ENCODE measurements at regions not wholly inside any gene's neighbourhood (a gene's known extent, or its start where the extent isn't known, plus 50 kb on each side); places are given as distances from the start of the nearest gene placed in this dataset.
A peak's percentile ranks its signal among the peaks of the same experiment; 100 is the strongest.
"Not testable (repeated sequence)": the region's sequence is repeated elsewhere in the genome, so short reads cannot be mapped to it uniquely, and the experiment has no call there.

DNA sequence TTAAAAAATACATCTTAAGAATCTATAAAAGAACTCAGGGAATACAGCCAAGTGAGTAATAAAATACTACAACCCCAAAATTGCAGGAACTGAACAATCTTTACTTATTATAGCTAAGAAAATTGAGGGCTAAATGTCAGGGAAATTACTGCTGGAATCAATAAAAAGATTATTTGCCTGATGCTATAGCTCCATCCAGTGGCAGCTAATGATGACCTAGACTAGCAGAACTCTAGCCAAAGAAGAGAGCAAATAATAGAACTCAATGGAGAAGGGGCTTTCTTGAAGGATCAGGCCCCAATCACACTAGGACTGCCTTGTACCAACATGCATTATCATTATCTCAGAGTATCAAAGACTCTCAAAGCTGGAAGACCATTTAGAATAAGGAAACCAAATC, 85.0 kb upstream of the FAM241A start:
- no peak for TF ChIP-seq GATA1 (IDR thresholded peaks at IDR 0.05; ENCODE audit: low read depth, low read length)
- TF ChIP-seq POLR2A (IDR thresholded peaks at IDR 0.05; ENCODE audit: low read length), result no peak
- DNase-seq, result peak; percentile 9 to 31

DNA sequence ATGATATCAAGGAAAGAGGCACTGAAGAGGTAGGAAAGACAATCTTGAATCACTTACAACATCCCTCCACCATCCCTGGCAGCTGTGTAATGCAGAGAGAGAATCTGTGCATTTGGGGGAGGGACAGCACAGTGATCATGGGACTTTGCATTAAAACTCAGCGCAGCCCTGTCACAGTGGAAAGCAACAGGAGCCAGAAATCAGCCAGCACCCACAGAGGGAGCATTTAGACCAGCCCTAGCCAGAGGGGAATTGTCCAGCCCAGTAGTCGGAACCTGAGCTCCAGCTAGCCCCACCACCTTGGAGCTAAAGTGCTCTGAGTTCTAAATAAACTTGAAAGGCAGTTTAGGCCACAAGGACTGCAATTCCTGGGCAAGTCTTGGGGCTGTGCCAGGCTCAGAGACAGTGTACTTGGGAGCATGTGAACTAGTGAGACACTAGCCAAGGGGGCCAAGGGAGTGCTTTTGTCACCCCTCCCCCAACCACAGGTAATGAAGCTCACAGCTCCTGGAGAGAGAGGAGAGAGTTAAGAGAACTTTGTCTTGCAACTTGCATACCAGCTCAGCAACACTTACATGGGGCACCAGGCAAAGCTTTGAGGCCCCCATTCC, 83.9 kb upstream of the FAM241A start:
- TF ChIP-seq GATA1 (IDR thresholded peaks at IDR 0.05; ENCODE audit: low read depth, low read length) (no peak), POLR2A (IDR thresholded peaks at IDR 0.05; ENCODE audit: low read length) (no peak)
- DNase-seq, result no peak

DNA sequence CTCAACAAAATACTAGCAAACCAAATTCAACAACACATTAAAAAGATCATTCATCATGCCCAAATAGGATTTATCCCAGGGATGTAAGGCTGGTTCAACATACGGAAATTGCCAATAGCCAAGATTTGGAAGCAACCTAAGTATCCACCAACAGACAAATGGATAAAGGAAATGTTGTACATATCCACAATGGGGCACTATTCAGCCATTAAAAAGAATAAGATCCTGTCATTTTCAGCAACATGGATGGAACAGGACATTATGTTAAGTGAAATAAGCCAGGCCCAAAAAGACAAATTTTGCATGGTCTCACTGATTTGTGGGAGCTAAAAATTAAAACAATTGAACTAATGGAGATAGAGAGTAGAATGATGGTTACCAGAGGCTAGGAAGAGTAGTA, 82.0 kb upstream of the FAM241A start:
- DNase-seq, result no peak

DNA sequence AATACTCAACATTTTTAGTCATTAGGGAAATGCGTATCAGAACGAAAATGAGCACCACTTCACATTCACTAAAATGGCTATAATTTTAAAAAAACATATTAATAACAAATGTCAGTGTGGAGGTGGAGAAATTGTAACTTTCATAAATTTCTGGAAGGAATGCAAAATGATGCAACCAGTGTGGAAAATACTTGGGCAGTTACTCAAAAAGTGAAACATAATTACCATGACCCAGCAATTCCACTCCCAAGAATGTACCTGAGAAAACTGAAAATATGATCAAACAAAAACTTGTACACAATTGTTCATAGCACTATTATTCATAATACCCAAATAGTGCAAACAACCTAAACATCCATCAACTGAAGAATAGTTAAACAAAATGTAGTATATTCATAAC, 76.1 kb upstream of the FAM241A start:
- DNase-seq, result no peak
- TF ChIP-seq GATA1 (IDR thresholded peaks at IDR 0.05; ENCODE audit: low read depth, low read length) (no peak), POLR2A (IDR thresholded peaks at IDR 0.05; ENCODE audit: low read length) (no peak)

More for the DNA sequence above, 82.0 kb upstream of the FAM241A start:
- no peak for TF ChIP-seq POLR2A (IDR thresholded peaks at IDR 0.05; ENCODE audit: low read length)
- no peak for TF ChIP-seq GATA1 (IDR thresholded peaks at IDR 0.05; ENCODE audit: low read depth, low read length)

- DNase-seq, result no peak
- no peak for TF ChIP-seq GATA1 (IDR thresholded peaks at IDR 0.05; ENCODE audit: low read depth, low read length)
- no peak for TF ChIP-seq POLR2A (IDR thresholded peaks at IDR 0.05; ENCODE audit: low read length)
These were observed 72.1 kb upstream of the FAM241A start for GRCh38 chr4:112073181-112073580.

GRCh38 chr4:112075129-112075753, 70.0 kb upstream of the FAM241A start:
- TF ChIP-seq GATA1 (IDR thresholded peaks at IDR 0.05; ENCODE audit: low read depth, low read length) (no peak), POLR2A (IDR thresholded peaks at IDR 0.05; ENCODE audit: low read length) (no peak)
- DNase-seq, result peak; percentile 37 to 55

DNA sequence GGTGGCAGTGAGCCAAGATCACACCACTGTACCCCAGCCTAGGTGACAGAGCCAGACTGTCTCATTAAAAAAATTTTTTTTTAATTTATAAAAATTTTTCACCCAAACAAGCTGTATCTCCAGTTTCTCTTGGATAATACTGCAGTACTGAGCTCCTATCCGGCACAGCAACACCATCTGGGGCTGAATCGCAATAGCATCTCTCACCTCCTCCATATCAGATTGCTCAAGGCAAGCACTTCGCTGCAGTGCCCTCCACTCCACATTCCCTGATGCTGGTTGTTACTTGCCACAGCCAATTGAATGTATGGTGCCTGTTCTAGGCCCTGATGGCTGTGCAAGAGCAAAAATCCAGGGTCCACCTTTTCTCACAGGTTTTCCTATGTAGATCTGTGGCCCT, 69.3 kb upstream of the FAM241A start:
- no peak for DNase-seq
- TF ChIP-seq POLR2A (IDR thresholded peaks at IDR 0.05; ENCODE audit: low read length), result no peak
- TF ChIP-seq GATA1 (IDR thresholded peaks at IDR 0.05; ENCODE audit: low read depth, low read length), result no peak

DNA sequence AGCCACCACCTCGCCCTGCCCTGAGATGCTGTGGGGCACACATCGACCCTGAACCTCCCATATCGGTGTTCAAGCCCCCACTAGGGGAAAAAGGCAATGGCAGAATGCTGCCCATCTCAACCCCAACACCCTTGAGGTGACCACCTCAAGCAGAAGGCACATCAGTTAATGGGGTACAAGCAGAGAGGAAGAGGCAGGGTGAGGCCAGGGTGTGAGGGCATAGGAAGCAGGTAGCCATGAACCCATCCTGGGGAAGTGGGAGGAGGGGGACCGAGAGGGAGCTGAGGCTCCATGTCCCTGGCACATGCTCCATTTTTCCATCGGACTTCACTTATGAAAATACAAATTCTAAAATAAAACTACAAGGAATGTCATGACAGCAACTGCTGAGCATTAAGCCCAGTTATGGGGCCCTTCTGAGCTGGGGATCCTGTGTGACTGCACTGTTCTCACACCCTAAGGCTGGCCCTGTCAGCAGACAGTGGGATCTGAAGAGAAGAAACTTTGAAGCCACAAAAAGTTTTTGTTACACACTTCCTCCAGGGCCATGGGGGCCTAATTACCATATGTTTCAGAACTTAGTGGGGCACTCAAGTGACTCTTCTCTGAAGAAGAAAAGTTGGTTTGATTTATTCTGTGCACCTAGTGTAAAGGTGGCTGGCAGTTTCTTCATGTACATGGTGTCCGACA, 68.2 kb upstream of the FAM241A start:
- no peak for DNase-seq
- TF ChIP-seq GATA1 (IDR thresholded peaks at IDR 0.05; ENCODE audit: low read depth, low read length) (no peak), POLR2A (IDR thresholded peaks at IDR 0.05; ENCODE audit: low read length) (no peak)

DNA sequence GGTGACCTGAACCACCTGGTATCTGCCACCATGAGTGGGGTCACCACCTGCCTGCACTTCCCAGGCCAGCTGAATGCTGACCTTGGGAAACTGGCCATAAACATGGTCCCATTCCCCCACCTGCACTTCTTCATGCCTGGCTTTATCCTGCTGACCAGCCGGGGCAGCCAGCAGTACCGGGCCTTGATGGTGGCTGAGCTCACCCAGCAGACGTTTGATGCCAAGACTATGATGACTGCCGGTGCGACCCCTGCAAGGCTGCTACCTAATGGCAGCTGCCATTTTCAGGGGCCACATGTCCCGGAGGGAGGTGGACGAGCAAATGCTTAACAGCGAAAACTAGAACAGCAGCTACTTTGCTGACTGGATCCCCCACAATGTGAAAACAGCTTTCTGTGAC, 67.5 kb upstream of the FAM241A start:
- no peak for DNase-seq
- no peak for TF ChIP-seq POLR2A (IDR thresholded peaks at IDR 0.05; ENCODE audit: low read length)
- no peak for TF ChIP-seq GATA1 (IDR thresholded peaks at IDR 0.05; ENCODE audit: low read depth, low read length)

GRCh38 chr4:112082954-112083586, 62.2 kb upstream of the FAM241A start:
- no peak for TF ChIP-seq GATA1 (IDR thresholded peaks at IDR 0.05; ENCODE audit: low read depth, low read length)
- no peak for TF ChIP-seq POLR2A (IDR thresholded peaks at IDR 0.05; ENCODE audit: low read length)

DNA sequence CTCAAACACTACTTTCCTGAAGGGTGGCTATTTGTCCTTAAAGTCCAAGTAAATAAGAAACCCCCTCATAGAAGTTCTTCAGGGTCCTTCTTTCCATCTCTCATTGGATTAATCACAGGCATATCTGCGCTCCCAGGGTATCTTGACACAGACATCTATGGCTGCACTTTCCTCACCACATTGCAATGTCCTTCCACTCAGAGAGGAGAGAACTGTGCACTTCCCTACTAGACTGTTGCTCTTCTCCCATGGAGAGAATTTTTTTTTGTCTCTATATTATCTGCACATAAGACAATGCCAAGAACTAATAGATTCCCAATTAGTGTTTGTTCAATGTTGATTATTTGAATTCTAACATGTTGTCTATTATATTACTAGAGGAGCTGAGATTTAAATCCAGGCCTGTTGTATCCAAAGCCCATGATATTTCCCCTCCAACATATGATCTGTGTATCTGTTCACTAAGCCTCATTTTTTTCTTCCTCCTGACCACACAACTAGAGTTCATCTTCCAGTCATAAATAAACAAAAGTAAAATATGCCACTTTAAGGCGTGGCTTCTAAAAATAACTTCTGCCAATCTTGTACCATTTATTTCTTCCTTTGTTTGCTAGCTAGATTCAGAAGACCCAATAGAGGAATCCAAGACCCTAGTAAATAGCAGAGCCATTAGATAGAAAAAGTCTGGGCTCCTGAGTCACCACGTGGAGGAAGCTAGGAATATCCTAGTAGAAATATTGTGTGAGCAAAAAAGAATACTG, 61.5 kb upstream of the FAM241A start:
- no peak for TF ChIP-seq GATA1 (IDR thresholded peaks at IDR 0.05; ENCODE audit: low read depth, low read length)
- TF ChIP-seq POLR2A (IDR thresholded peaks at IDR 0.05; ENCODE audit: low read length), result no peak
- DNase-seq, result no peak

More at GRCh38 chr4:112082954-112083586, 62.2 kb upstream of the FAM241A start:
- DNase-seq, result no peak

DNA sequence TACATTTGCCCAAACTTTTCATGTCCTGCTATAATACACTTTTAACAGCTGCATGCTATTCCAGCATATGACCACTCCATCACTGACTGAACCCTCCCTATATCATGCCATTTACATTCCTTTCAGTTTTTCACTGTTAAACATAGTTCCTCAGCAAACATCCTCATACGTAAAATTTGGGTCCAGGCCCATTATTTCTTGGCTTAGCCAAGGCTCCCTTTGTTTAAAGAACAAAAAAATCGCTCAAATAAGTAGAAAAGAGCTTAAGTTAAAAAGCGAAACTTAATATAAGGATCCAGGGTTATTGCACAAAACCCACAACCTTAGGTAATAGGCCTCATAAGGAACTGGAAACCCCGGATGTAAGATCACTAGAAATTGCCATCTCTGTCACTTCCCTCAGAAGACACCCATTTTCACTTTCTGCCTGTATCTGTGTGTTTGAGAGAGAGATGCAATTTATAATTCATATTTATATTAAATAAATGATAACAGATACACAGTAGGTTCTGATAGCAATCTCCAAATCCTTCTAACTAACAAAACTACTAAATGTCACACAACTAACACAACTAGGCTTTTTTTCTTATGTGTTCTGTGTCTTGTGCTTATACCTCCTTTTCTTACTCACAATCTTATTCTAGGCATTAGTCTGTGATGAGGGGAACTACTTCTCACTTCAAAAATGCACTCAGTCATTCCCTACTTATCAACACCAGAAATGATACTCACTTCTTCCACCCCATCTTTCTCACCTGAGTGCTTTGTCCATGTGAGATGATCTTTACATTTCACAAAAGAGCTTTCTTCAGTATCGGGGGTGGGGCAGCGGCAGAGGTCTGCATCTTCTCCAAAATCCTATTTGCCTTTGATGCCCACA, 59.9 kb upstream of the FAM241A start:
- DNase-seq, result no peak
- no peak for TF ChIP-seq POLR2A (IDR thresholded peaks at IDR 0.05; ENCODE audit: low read length)
- TF ChIP-seq GATA1 (IDR thresholded peaks at IDR 0.05; ENCODE audit: low read depth, low read length), result no peak

GRCh38 chr4:112086036-112086434, 59.2 kb upstream of the FAM241A start:
- TF ChIP-seq POLR2A (IDR thresholded peaks at IDR 0.05; ENCODE audit: low read length) (no peak), GATA1 (IDR thresholded peaks at IDR 0.05; ENCODE audit: low read depth, low read length) (no peak)
- no peak for DNase-seq

- not testable (repeated sequence) for DNase-seq
These were observed 58.6 kb upstream of the FAM241A start for GRCh38 chr4:112086661-112087060.

DNA sequence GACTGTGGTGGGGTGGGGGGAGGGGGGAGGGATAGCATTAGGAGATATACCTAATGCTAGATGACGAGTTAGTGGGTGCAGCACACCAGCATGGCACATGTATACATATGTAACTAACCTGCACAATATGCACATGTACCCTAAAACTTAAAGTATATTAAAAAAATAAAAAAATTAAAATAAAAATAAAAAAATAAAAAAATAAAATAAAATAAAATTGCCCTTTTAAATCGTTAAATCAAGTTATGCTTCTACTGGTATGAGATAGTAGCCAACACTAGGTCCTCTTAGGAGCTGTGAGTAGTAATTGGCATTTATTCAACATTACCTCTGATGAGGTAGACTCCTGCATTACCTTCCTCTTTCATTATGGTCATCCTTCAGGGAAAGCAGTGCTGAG, 52.9 kb upstream of the FAM241A start:
- DNase-seq, result not testable (repeated sequence)
